Loucy (cell line): ENCODE measurements at regions not wholly inside any gene's neighbourhood (a gene's known extent, or its start where the extent isn't known, plus 50 kb on each side); places are given as distances from the start of the nearest gene placed in this dataset.

Experiments used
- CTCF ChIP-seq: fragments of 200-600 bp; sonication (generic); conservative IDR thresholded peaks from 2 replicates; pipeline ENCODE4 v1.5.1; 2014; ENCODE audit warnings: mild to moderate bottlenecking, antibody characterized with exemption, low read length
- EZH2phosphoT487 ChIP-seq: fragments of 200-600 bp; IDR thresholded peaks from 2 replicates; pipeline ENCODE4 v1.6.1; 2018; ENCODE audit warnings: antibody characterized with exemption, mild to moderate bottlenecking, moderate library complexity, borderline replicate concordance

- TF ChIP-seq CTCF (no peak), EZH2phosphoT487 (no peak)
These were observed 134.9 kb upstream of the CHD1 start for GRCh38 chr5:99063737-99064136.
